Ovary (tissue), 3 donors: ENCODE measurements at regions not wholly inside any gene's neighbourhood (a gene's known extent, or its start where the extent isn't known, plus 50 kb on each side); places are given as distances from the start of the nearest gene placed in this dataset.

Experiments used
- EP300 ChIP-seq: sonication (generic); formaldehyde crosslinking; IDR thresholded peaks from one replicate; pipeline ENCODE4 v1.6.1; 2017; ENCODE audit warnings: antibody characterized with exemption
- POLR2A ChIP-seq: fragments of 450-650 bp; IDR thresholded peaks from one replicate; pipeline ENCODE4 v1.6.1; 2017; ENCODE audit warnings: antibody characterized with exemption, mild to moderate bottlenecking, moderate library complexity
- TF ChIP-seq, protein P1 (sequence below), 3 donors: fragments of 450-650 bp in 2 of 3; fragments of 200-600 bp in 1 of 3; IDR thresholded peaks; one replicate each; pipeline versions ENCODE4 v1.5.1 to v1.8.0; 2016 to 2022; ENCODE audit warnings: antibody characterized with exemption in 3 of 3, mild to moderate bottlenecking in 1 of 3
- donor health status: DM: no; HTN: no; CAD: no.

DNA sequence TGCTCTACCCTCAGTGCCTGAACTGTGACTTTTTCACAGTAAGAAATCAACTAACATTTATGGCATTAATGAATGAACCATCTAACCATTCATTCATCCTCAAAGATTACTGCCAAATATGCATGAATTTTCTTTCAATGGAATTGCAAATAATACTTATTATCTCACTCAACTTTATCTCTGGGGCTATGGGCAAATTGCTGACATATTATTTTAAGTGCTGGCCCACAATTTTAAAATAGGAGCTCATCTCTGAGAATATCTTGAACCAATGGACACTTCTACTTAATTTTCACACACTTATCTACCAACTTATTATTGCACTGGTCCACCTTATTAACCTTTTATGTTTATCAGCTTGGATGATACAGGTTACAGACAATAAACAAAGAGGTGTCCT is 182.8 kb downstream of the RBM43 start:
- TF ChIP-seq, protein P1, sequence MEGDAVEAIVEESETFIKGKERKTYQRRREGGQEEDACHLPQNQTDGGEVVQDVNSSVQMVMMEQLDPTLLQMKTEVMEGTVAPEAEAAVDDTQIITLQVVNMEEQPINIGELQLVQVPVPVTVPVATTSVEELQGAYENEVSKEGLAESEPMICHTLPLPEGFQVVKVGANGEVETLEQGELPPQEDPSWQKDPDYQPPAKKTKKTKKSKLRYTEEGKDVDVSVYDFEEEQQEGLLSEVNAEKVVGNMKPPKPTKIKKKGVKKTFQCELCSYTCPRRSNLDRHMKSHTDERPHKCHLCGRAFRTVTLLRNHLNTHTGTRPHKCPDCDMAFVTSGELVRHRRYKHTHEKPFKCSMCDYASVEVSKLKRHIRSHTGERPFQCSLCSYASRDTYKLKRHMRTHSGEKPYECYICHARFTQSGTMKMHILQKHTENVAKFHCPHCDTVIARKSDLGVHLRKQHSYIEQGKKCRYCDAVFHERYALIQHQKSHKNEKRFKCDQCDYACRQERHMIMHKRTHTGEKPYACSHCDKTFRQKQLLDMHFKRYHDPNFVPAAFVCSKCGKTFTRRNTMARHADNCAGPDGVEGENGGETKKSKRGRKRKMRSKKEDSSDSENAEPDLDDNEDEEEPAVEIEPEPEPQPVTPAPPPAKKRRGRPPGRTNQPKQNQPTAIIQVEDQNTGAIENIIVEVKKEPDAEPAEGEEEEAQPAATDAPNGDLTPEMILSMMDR (IDR thresholded peaks at IDR 0.05), result no peak
- TF ChIP-seq EP300, result no peak
- no peak for TF ChIP-seq POLR2A
